GM23248 (cell line): ENCODE measurements at regions not wholly inside any gene's neighbourhood (a gene's known extent, or its start where the extent isn't known, plus 50 kb on each side); places are given as distances from the start of the nearest gene placed in this dataset.

Experiments used
- DNase-seq: peaks from one replicate; pipeline ENCODE4 v3.0.0-alpha.2; 2015
- H2AFZ ChIP-seq: fragments of 200-600 bp; sonication (generic); 2 replicates; pipeline ENCODE4 v1.6.1; 2016; ENCODE audit warnings: antibody characterized with exemption
- H3F3A ChIP-seq: fragments of 200-600 bp; sonication (generic); 2 replicates; pipeline ENCODE4 v1.6.1; 2016; ENCODE audit warnings: mild to moderate bottlenecking, antibody characterized with exemption, mixed run types; ENCODE audit not compliant: insufficient read depth
- H3K27ac ChIP-seq: fragments of 200-600 bp; sonication (generic); 2 replicates; pipeline ENCODE4 v1.5.1; 2016; ENCODE audit warnings: mild to moderate bottlenecking
- H3K27me3 ChIP-seq: fragments of 200-600 bp; sonication (generic); replicated peaks from 2 replicates; pipeline ENCODE4 v1.6.1; 2016; ENCODE audit warnings: mild to moderate bottlenecking; ENCODE audit not compliant: insufficient read depth
- H3K36me3 ChIP-seq: fragments of 200-600 bp; sonication (generic); 2 replicates; pipeline ENCODE4 v1.6.1; 2016; ENCODE audit warnings: low read depth, mild to moderate bottlenecking
- H3K4me1 ChIP-seq: fragments of 200-600 bp; sonication (generic); 2 replicates; pipeline ENCODE4 v1.6.1; 2016; ENCODE audit warnings: mild to moderate bottlenecking; ENCODE audit not compliant: insufficient read depth
- H3K4me2 ChIP-seq: fragments of 200-600 bp; sonication (generic); one replicate; pipeline ENCODE4 v1.6.1; 2016; ENCODE audit warnings: mild to moderate bottlenecking; ENCODE audit not compliant: unreplicated experiment
- H3K4me3 ChIP-seq: fragments of 200-600 bp; sonication (generic); 2 replicates; pipeline ENCODE4 v1.5.1; 2016; ENCODE audit warnings: mild to moderate bottlenecking
- H3K79me2 ChIP-seq: fragments of 200-600 bp; sonication (generic); 2 replicates; pipeline ENCODE4 v1.6.1; 2016; ENCODE audit warnings: mild to moderate bottlenecking; ENCODE audit not compliant: insufficient read depth
- H3K9ac ChIP-seq: fragments of 200-600 bp; sonication (generic); 2 replicates; pipeline ENCODE4 v1.6.1; 2016; ENCODE audit warnings: mild to moderate bottlenecking
- H3K9me2 ChIP-seq: fragments of 200-600 bp; sonication (generic); 2 replicates; pipeline ENCODE4 v1.6.1; 2016; ENCODE audit warnings: mixed run types, mild to moderate bottlenecking, moderate library complexity; ENCODE audit not compliant: insufficient read depth
- H3K9me3 ChIP-seq: fragments of 200-600 bp; sonication (generic); one replicate; pipeline ENCODE4 v1.6.1; 2017; ENCODE audit warnings: low read depth
- H4K20me1 ChIP-seq: fragments of 200-600 bp; sonication (generic); 2 replicates; pipeline ENCODE4 v1.6.0; 2016; ENCODE audit not compliant: insufficient read depth
- EZH2 ChIP-seq: fragments of 200-600 bp; sonication (generic); IDR thresholded peaks from 2 replicates; pipeline ENCODE4 v1.6.1; 2018; ENCODE audit warnings: antibody characterized with exemption, mild to moderate bottlenecking; ENCODE audit not compliant: insufficient read depth, poor library complexity, severe bottlenecking
- EZH2phosphoT487 ChIP-seq: fragments of 200-600 bp; sonication (generic); IDR thresholded peaks from 2 replicates; pipeline ENCODE4 v1.6.1; 2018; ENCODE audit warnings: antibody characterized with exemption, moderate library complexity, mild to moderate bottlenecking, low read depth; ENCODE audit not compliant: insufficient read depth
- WGBS, 2 experiments: methylation state at CpG; one replicate each; pipeline ENCODE4 v1.1.6; 2015 to 2017; ENCODE audit warnings: low lambda C conversion rate in 2 of 2, low coverage in 1 of 2; ENCODE audit errors: missing lambda C conversion rate in 2 of 2; 5-methylcytosine and 5-hydroxymethylcytosine counted together
- in situ Hi-C: fragments of 300-500 bp; cut with MboI; formaldehyde crosslinking; loops from 2 replicates; pipeline ENCODE4 v1.15.0; 2020

- no peak for DNase-seq
- H3K9me3 ChIP-seq, result no peaks in the 10 kb centered on the region
- 0 to 1% methylated on average over 4 of the region's 4 CpGs for WGBS, 2 experiments
- H4K20me1 ChIP-seq, result no peaks in the 10 kb centered on the region
- no peaks in the 10 kb centered on the region for H3F3A ChIP-seq
- H3K9ac ChIP-seq, result no peak overlapping the region
- H3K4me1 ChIP-seq, result no peaks in the 10 kb centered on the region
- no peak overlapping the region for H3K27ac ChIP-seq
- H3K4me2 ChIP-seq, result no peak overlapping the region
- H3K4me3 ChIP-seq, result no peak overlapping the region
- TF ChIP-seq EZH2, result no peak
- no peak for TF ChIP-seq EZH2phosphoT487
- H3K9me2 ChIP-seq, result no peaks in the 10 kb centered on the region
- no peaks in the 10 kb centered on the region for H3K27me3 ChIP-seq
- in situ Hi-C loops, result no loop called here
- no peaks in the 10 kb centered on the region for H3K79me2 ChIP-seq
- H3K36me3 ChIP-seq, result no peaks in the 10 kb centered on the region
- no peak overlapping the region for H2AFZ ChIP-seq
Observed at GRCh38 chr6:90978046-90978445, 391.2 kb upstream of the MAP3K7 start.

GRCh38 chr6:90977513-90977912 lies 390.6 kb upstream of the MAP3K7 start:
- Histone ChIP-seq H4K20me1 (no peaks in the 10 kb centered on the region), H3K9me2 (no peaks in the 10 kb centered on the region), H3K9me3 (no peaks in the 10 kb centered on the region), H3K4me1 (no peaks in the 10 kb centered on the region), H3K9ac (no peak overlapping the region), H3F3A (no peaks in the 10 kb centered on the region), H3K27ac (no peak overlapping the region), H3K4me2 (no peak overlapping the region), H3K79me2 (no peaks in the 10 kb centered on the region), H3K4me3 (no peak overlapping the region), H2AFZ (no peak overlapping the region), H3K27me3 (no peaks in the 10 kb centered on the region), H3K36me3 (no peaks in the 10 kb centered on the region)
- TF ChIP-seq EZH2, result no peak
- TF ChIP-seq EZH2phosphoT487, result no peak
- in situ Hi-C loops, result no loop called here
- 15 to 22% methylated on average over 1 of the region's 1 CpG for whole genome bisulfite sequencing, 2 experiments
- DNase-seq, result no peak

- no peaks in the 10 kb centered on the region for H3K9me2 ChIP-seq
- in situ Hi-C loops, result no loop called here
- H3K4me3 ChIP-seq, result no peak overlapping the region
- H3K9ac ChIP-seq, result no peak overlapping the region
- H3K4me2 ChIP-seq, result no peak overlapping the region
- H3K4me1 ChIP-seq, result no peaks in the 10 kb centered on the region
- no peaks in the 10 kb centered on the region for H3K79me2 ChIP-seq
- H3K27ac ChIP-seq, result no peak overlapping the region
- H2AFZ ChIP-seq, result no peak overlapping the region
- no peaks in the 10 kb centered on the region for H3K27me3 ChIP-seq
- no peaks in the 10 kb centered on the region for H3F3A ChIP-seq
- H3K36me3 ChIP-seq, result no peaks in the 10 kb centered on the region
- WGBS, 2 experiments, result 2 to 4% methylated on average over 2 of the region's 2 CpGs
- no peaks in the 10 kb centered on the region for H3K9me3 ChIP-seq
- TF ChIP-seq EZH2phosphoT487 (no peak), EZH2 (no peak)
- DNase-seq, result no peak
- H4K20me1 ChIP-seq, result no peaks in the 10 kb centered on the region
Observed at GRCh38 chr6:90976341-90976740, 389.5 kb upstream of the MAP3K7 start.

- Histone ChIP-seq H3F3A (no peaks in the 10 kb centered on the region), H3K27me3 (no peaks in the 10 kb centered on the region), H3K4me2 (no peak overlapping the region), H3K79me2 (no peaks in the 10 kb centered on the region), H3K9me3 (no peaks in the 10 kb centered on the region), H3K9me2 (no peaks in the 10 kb centered on the region), H3K4me3 (no peak overlapping the region), H3K36me3 (no peaks in the 10 kb centered on the region), H4K20me1 (no peaks in the 10 kb centered on the region), H3K4me1 (no peaks in the 10 kb centered on the region), H2AFZ (no peak overlapping the region), H3K9ac (no peak overlapping the region), H3K27ac (no peak overlapping the region)
- TF ChIP-seq EZH2phosphoT487, result no peak
- DNase-seq, result no peak
- in situ Hi-C loops, result no loop called here
- 7 to 29% methylated on average over 2 of the region's 2 CpGs for WGBS, 2 experiments
Observed at GRCh38 chr6:90975741-90976140, 388.9 kb upstream of the MAP3K7 start.

GRCh38 chr6:90973188-90973587 lies 386.3 kb upstream of the MAP3K7 start:
- no peaks in the 10 kb centered on the region for H3K27me3 ChIP-seq
- no peaks in the 10 kb centered on the region for H3K9me2 ChIP-seq
- H3F3A ChIP-seq, result no peaks in the 10 kb centered on the region
- H4K20me1 ChIP-seq, result no peaks in the 10 kb centered on the region
- H3K27ac ChIP-seq, result no peak overlapping the region
- no peaks in the 10 kb centered on the region for H3K79me2 ChIP-seq
- H3K4me1 ChIP-seq, result no peaks in the 10 kb centered on the region
- no peak overlapping the region for H2AFZ ChIP-seq
- TF ChIP-seq EZH2phosphoT487 (no peak), EZH2 (no peak)
- H3K36me3 ChIP-seq, result no peaks in the 10 kb centered on the region
- H3K4me2 ChIP-seq, result no peak overlapping the region
- no peak overlapping the region for H3K4me3 ChIP-seq
- DNase-seq, result no peak
- no peak overlapping the region for H3K9ac ChIP-seq
- no peaks in the 10 kb centered on the region for H3K9me3 ChIP-seq
- in situ Hi-C loops, result no loop called here
